ENCODE measurements at regions not wholly inside any gene's neighbourhood (a gene's known extent, or its start where the extent isn't known, plus 50 kb on each side); places are given as distances from the start of the nearest gene placed in this dataset.

DNA sequence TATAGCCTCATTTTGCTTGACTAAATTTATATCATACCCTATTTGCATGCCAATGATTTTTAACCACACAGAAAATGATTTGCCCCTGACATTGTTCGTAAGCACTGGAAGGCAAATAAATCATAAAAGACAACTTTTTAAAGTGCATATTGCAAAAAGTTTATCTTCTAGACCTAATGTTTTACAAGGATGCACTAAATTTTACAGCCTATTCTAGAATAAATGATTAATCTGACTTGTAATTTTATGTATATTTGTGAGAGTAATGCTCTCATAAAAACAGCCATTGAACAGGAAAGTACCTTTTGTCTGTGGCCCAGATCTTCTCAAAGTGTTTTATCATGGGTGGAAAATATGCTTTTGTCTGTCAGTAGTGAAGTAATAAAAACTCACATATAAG is 546.6 kb downstream of the EPHA3 start:
- DNase-seq (ENCODE audit: extremely low read depth in 1 of 4, low spot score in 3 of 4) (no peak), ATAC-seq (no peak), FAIRE-seq (no peak)
- Histone ChIP-seq H3K9ac (ENCODE audit: insufficient read depth in 1 of 2, low read depth in 2 of 2, low read length in 2 of 2) (no peak overlapping the region), H3K9me3 (replicated peaks; ENCODE audit: control insufficient read depth, insufficient read depth, low read depth, low read length) (no peaks in the 10 kb centered on the region), H3K4me2 (ENCODE audit: insufficient read depth, low read length) (no peak overlapping the region), H3K36me3 (ENCODE audit: control insufficient read depth, insufficient read depth, low read length) (no peaks in the 10 kb centered on the region), H3K27me3 (ENCODE audit: control insufficient read depth in 2 of 2, insufficient read depth in 2 of 2, low read length in 2 of 2) (no peaks in the 10 kb centered on the region), H3K4me1 (replicated peaks in 1 of 2; ENCODE audit: control insufficient read depth in 2 of 2, insufficient read depth in 2 of 2, low read length in 2 of 2) (no peaks in the 10 kb centered on the region), H3K4me3 (no peak overlapping the region), H3K9me1 (ENCODE audit: control insufficient read depth, insufficient read depth, low read length) (no peaks in the 10 kb centered on the region), H4K20me1 (replicated peaks; ENCODE audit: control insufficient read depth, insufficient read depth, low read length) (no peaks in the 10 kb centered on the region), H3K79me2 (ENCODE audit: control insufficient read depth, insufficient read depth, low read length) (no peaks in the 10 kb centered on the region), H2AFZ (ENCODE audit: low read depth, low read length) (no peak overlapping the region), H3K27ac (ENCODE audit: extremely low read depth, low read depth, low read length) (no peak overlapping the region)
- TF ChIP-seq KAT2B (IDR thresholded peaks at IDR 0.05; ENCODE audit: low read depth, low read length): no peak
- no peak for TF ChIP-seq FOXK1 (CRISPR knock-in tag; IDR thresholded peaks at IDR 0.05; ENCODE audit: borderline replicate concordance)
- TF ChIP-seq, protein P1, sequence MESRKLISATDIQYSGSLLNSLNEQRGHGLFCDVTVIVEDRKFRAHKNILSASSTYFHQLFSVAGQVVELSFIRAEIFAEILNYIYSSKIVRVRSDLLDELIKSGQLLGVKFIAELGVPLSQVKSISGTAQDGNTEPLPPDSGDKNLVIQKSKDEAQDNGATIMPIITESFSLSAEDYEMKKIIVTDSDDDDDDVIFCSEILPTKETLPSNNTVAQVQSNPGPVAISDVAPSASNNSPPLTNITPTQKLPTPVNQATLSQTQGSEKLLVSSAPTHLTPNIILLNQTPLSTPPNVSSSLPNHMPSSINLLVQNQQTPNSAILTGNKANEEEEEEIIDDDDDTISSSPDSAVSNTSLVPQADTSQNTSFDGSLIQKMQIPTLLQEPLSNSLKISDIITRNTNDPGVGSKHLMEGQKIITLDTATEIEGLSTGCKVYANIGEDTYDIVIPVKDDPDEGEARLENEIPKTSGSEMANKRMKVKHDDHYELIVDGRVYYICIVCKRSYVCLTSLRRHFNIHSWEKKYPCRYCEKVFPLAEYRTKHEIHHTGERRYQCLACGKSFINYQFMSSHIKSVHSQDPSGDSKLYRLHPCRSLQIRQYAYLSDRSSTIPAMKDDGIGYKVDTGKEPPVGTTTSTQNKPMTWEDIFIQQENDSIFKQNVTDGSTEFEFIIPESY (CRISPR knock-in tag; IDR thresholded peaks at IDR 0.05): no peak
- no peak for TF ChIP-seq SMARCA4 (IDR thresholded peaks at IDR 0.05)
- TF ChIP-seq SMC3 (conservative IDR thresholded peaks at IDR 0.05; ENCODE audit: insufficient read depth, low read depth, low read length): no peak
- TF ChIP-seq CC2D1A (IDR thresholded peaks at IDR 0.05): no peak
- TF ChIP-seq DIDO1 (tag; IDR thresholded peaks at IDR 0.05; ENCODE audit: low read depth): no peak
- no peak for TF ChIP-seq ELF2 (CRISPR knock-in tag; IDR thresholded peaks at IDR 0.05)
- no peak for TF ChIP-seq BRD4 (IDR thresholded peaks at IDR 0.05)
- no peak for TF ChIP-seq ELF1 (tag; IDR thresholded peaks at IDR 0.05)
- no peak for TF ChIP-seq ZNF124 (CRISPR knock-in tag; IDR thresholded peaks at IDR 0.05)
- TF ChIP-seq SFPQ (IDR thresholded peaks at IDR 0.05; ENCODE audit: low read depth, low read length): no peak
- TF ChIP-seq SMARCA5 (IDR thresholded peaks at IDR 0.05): no peak
- no peak for TF ChIP-seq KDM2B (CRISPR knock-in tag; IDR thresholded peaks at IDR 0.05)
- no peak for TF ChIP-seq PHF8 (IDR thresholded peaks at IDR 0.05; ENCODE audit: borderline replicate concordance, low read length)
- no peak for TF ChIP-seq ATF7 (IDR thresholded peaks at IDR 0.05)
- ChIA-PET POLR2A (no interaction called here), CTCF (ENCODE audit: low intra/inter-chr PET ratio) (no interaction called here)
- BruUV-seq (replicated peaks): no TSS peak
- WGBS (ENCODE audit: insufficient coverage, low coverage, missing lambda C conversion rate): 11% methylated on average over 1 of the region's 1 CpG
- in situ Hi-C loops (cut with MboI): no loop called here
- intact Hi-C loops (cut with micrococcal nuclease): no loop called here
